PC-3 (cell line): ENCODE measurements at regions not wholly inside any gene's neighbourhood (a gene's known extent, or its start where the extent isn't known, plus 50 kb on each side); places are given as distances from the start of the nearest gene placed in this dataset.

ENCODE experiments used
- ATAC-seq: fragments of 200-7000 bp; cut with Tn5 transposase; 2 replicates; pipeline ENCODE4 v1.9.1; 2020; ENCODE audit warnings: mild to moderate bottlenecking, moderate library complexity
- BruUV-seq: library from RNA; stranded (reverse); fragments of 400-500 nt; replicated peaks from 2 replicates; lab custom pipeline; 2021; lab: Mats Ljungman, UMichigan
- CTCF ChIA-PET: fragments of 300-600 bp; sonication (Branson Sonifier 250); formaldehyde crosslinking; loops from one replicate; lab custom pipeline; 2022; ENCODE audit warnings: antibody characterized with exemption; lab: Charles Lee
- POLR2A ChIA-PET: fragments of 300-600 bp; sonication (Branson Sonifier 250); formaldehyde crosslinking; loops from one replicate; lab custom pipeline; 2022; ENCODE audit warnings: antibody characterized with exemption; ENCODE audit not compliant: unreplicated experiment; lab: Charles Lee
- DNase-seq: peaks from one replicate; pipeline ENCODE4 v3.0.0-alpha.2; 2015
- H2AFZ ChIP-seq: fragments of 300-600 bp; sonication (generic); 2 replicates; pipeline ENCODE4 v1.6.0; 2016; ENCODE audit warnings: antibody characterized with exemption, low read length
- H3F3A ChIP-seq: fragments of 300-600 bp; sonication (generic); one replicate; pipeline ENCODE4 v1.6.0; 2017; ENCODE audit warnings: antibody characterized with exemption, low read length, control low read depth, mild to moderate bottlenecking; ENCODE audit not compliant: unreplicated experiment
- H3K27ac ChIP-seq: fragments of 300-600 bp; sonication (generic); 2 replicates; pipeline ENCODE4 v1.5.1; 2016; ENCODE audit warnings: mild to moderate bottlenecking, low read length
- H3K27me3 ChIP-seq: fragments of 300-600 bp; sonication (generic); 2 replicates; pipeline ENCODE4 v1.6.1; 2016; ENCODE audit warnings: low read length, mixed read lengths
- H3K36me3 ChIP-seq: fragments of 300-600 bp; sonication (generic); 2 replicates; pipeline ENCODE4 v1.6.1; 2016; ENCODE audit warnings: low read depth, mixed run types, low read length, mixed read lengths
- H3K4me1 ChIP-seq: fragments of 300-600 bp; sonication (generic); 2 replicates; pipeline ENCODE4 v1.5.1; 2016; ENCODE audit warnings: low read length; ENCODE audit not compliant: insufficient read depth
- H3K4me2 ChIP-seq: fragments of 300-600 bp; sonication (generic); 2 replicates; pipeline ENCODE4 v1.6.0; 2016; ENCODE audit warnings: low read length
- H3K4me3 ChIP-seq: fragments of 300-600 bp; sonication (generic); 2 replicates; pipeline ENCODE4 v1.5.1; 2016; ENCODE audit warnings: mild to moderate bottlenecking, low read length, mixed read lengths
- H3K79me2 ChIP-seq: fragments of 300-600 bp; sonication (generic); 2 replicates; pipeline ENCODE4 v1.6.1; 2017; ENCODE audit warnings: low read length, mixed read lengths
- H3K9ac ChIP-seq: fragments of 300-600 bp; sonication (generic); 2 replicates; pipeline ENCODE4 v1.6.0; 2016; ENCODE audit warnings: mild to moderate bottlenecking, low read length
- H3K9me2 ChIP-seq: fragments of 300-600 bp; sonication (generic); replicated peaks from 2 replicates; pipeline ENCODE4 v1.6.1; 2016; ENCODE audit warnings: mixed run types, low read length, mixed read lengths
- H3K9me3 ChIP-seq: fragments of 300-600 bp; sonication (generic); 2 replicates; pipeline ENCODE4 v1.6.1; 2016; ENCODE audit warnings: low read length, mixed read lengths
- H4K20me1 ChIP-seq: fragments of 300-600 bp; sonication (generic); 2 replicates; pipeline ENCODE4 v1.6.1; 2016; ENCODE audit warnings: low read length, mixed read lengths
- EZH2 ChIP-seq: fragments of 300-600 bp; sonication (generic); IDR thresholded peaks from one replicate; pipeline ENCODE4 v1.6.1; 2017; ENCODE audit warnings: antibody characterized with exemption, mild to moderate bottlenecking, low read length; ENCODE audit not compliant: unreplicated experiment
- EZH2phosphoT487 ChIP-seq: fragments of 300-600 bp; sonication (generic); IDR thresholded peaks from 2 replicates; pipeline ENCODE4 v1.6.1; 2018; ENCODE audit warnings: mild to moderate bottlenecking, antibody characterized with exemption, low read length, borderline replicate concordance
- intact Hi-C: fragments of 100-400 bp; cut with micrococcal nuclease; formaldehyde crosslinking; loops from 2 replicates; pipeline ENCODE4 v1.9.0; 2023
- TF ChIP-seq, protein P1 (sequence below): fragments of 300-600 bp; sonication (generic); conservative IDR thresholded peaks from 2 replicates; pipeline ENCODE4 v1.5.1; 2017; ENCODE audit warnings: antibody characterized with exemption, low read depth, mild to moderate bottlenecking, low read length

DNA sequence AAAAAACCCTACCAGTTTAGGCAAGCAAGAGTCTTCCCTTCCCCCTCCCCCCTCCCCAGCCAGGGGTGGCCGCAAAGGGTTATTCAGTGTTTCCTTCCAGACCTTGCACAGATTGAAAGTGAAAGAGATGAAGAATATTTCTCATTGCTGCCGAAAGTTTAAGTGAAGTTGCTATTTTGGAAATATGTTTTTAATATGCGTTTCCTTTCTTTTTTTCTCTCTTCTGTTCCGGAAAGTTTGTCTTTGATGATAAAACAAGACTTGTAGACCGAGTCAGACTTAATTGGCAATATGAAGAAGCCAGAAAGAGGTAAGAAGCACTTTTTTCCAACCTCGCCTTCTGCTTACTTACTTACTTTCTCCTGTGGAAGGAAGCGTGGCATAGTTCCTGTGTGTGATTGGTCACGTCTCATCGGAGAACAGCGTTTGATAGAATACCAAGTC, 58.5 kb upstream of the CLCN4 start:
- H3K4me2 ChIP-seq, result no peak overlapping the region
- no TSS peak for BruUV-seq
- H3F3A ChIP-seq, result no peaks in the 10 kb centered on the region
- no peak for TF ChIP-seq EZH2
- TF ChIP-seq, protein P1, sequence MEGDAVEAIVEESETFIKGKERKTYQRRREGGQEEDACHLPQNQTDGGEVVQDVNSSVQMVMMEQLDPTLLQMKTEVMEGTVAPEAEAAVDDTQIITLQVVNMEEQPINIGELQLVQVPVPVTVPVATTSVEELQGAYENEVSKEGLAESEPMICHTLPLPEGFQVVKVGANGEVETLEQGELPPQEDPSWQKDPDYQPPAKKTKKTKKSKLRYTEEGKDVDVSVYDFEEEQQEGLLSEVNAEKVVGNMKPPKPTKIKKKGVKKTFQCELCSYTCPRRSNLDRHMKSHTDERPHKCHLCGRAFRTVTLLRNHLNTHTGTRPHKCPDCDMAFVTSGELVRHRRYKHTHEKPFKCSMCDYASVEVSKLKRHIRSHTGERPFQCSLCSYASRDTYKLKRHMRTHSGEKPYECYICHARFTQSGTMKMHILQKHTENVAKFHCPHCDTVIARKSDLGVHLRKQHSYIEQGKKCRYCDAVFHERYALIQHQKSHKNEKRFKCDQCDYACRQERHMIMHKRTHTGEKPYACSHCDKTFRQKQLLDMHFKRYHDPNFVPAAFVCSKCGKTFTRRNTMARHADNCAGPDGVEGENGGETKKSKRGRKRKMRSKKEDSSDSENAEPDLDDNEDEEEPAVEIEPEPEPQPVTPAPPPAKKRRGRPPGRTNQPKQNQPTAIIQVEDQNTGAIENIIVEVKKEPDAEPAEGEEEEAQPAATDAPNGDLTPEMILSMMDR, result no peak
- no peak for TF ChIP-seq EZH2phosphoT487
- no peaks in the 10 kb centered on the region for H3K79me2 ChIP-seq
- no peaks in the 10 kb centered on the region for H3K4me1 ChIP-seq
- no peaks in the 10 kb centered on the region for H3K27me3 ChIP-seq
- H3K4me3 ChIP-seq, result no peak overlapping the region
- no peaks in the 10 kb centered on the region for H3K9me2 ChIP-seq
- no peak overlapping the region for H2AFZ ChIP-seq
- no peak for DNase-seq
- no peak for ATAC-seq
- H3K9me3 ChIP-seq, result no peaks in the 10 kb centered on the region
- no peak overlapping the region for H3K9ac ChIP-seq
- ChIA-PET CTCF (no interaction called here), POLR2A (no interaction called here)
- intact Hi-C loops, result no loop called here
- no peaks in the 10 kb centered on the region for H4K20me1 ChIP-seq
- H3K27ac ChIP-seq, result no peak overlapping the region
- H3K36me3 ChIP-seq, result peaks cover 6% of the 10 kb centered on the region; the same call in 1 of the 2 replicates

DNA sequence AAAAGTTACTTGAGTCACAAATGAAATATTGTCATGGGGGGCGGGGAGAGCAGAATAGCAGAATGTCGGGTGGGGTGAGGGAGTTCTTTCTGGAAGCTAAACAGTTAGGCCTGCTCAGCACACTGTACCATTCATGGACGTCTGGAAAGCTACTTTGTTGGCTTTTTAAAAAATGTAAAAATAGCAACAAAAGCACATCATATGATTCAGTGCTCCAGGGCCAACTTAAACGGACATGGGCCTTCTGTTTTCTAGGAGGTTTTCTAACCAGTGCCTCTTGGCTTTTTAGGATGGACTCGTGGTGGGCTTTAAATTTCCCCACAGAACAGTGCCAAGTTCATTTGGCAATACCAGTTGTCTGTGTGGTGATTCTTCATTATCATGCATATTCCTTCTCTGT, 57.4 kb upstream of the CLCN4 start:
- H3K4me2 ChIP-seq, result no peak overlapping the region
- TF ChIP-seq, protein P1, result no peak
- TF ChIP-seq EZH2phosphoT487, result no peak
- no peak for TF ChIP-seq EZH2
- H4K20me1 ChIP-seq, result no peaks in the 10 kb centered on the region
- no peak overlapping the region for H3K4me3 ChIP-seq
- H3K9ac ChIP-seq, result no peak overlapping the region
- H3K27me3 ChIP-seq, result no peaks in the 10 kb centered on the region
- peaks cover 6% of the 10 kb centered on the region; the same call in 1 of the 2 replicates for H3K36me3 ChIP-seq
- ATAC-seq (no peak), DNase-seq (no peak)
- no TSS peak for BruUV-seq
- POLR2A ChIA-PET, result no interaction called here
- intact Hi-C loops, result no loop called here
- CTCF ChIA-PET, result no interaction called here
- no peaks in the 10 kb centered on the region for H3K79me2 ChIP-seq
- H3K9me3 ChIP-seq, result no peaks in the 10 kb centered on the region
- H3F3A ChIP-seq, result no peaks in the 10 kb centered on the region
- H3K9me2 ChIP-seq, result no peaks in the 10 kb centered on the region
- H2AFZ ChIP-seq, result no peak overlapping the region
- no peak overlapping the region for H3K27ac ChIP-seq
- H3K4me1 ChIP-seq, result no peaks in the 10 kb centered on the region

DNA sequence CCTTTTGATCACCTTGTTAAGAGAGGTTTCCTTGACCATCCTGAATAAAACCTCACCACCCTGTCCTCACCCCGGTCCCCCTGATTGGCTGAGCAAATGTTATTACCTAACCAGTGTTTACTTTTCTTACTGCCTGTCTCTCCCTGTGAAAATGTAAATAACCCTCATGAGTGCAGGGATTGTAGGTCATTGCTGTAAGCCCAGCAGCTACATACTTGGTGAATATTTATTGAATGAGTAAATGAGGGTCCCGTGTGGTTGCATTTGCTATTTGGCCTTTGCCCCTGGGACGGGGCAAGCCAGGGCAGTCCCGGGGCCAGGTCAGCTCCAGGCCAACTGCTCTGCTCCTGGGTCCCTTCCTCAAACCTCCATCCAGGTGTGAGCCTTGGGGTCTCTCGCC, 55.5 kb upstream of the CLCN4 start:
- H3F3A ChIP-seq, result no peaks in the 10 kb centered on the region
- ATAC-seq (no peak), DNase-seq (no peak)
- no peaks in the 10 kb centered on the region for H3K9me3 ChIP-seq
- H3K27me3 ChIP-seq, result no peaks in the 10 kb centered on the region
- TF ChIP-seq, protein P1, result no peak
- TF ChIP-seq EZH2phosphoT487, result no peak
- TF ChIP-seq EZH2, result no peak
- no peak overlapping the region for H3K4me2 ChIP-seq
- no peaks in the 10 kb centered on the region for H3K79me2 ChIP-seq
- no TSS peak for BruUV-seq
- no peaks in the 10 kb centered on the region for H3K9me2 ChIP-seq
- no peak overlapping the region for H2AFZ ChIP-seq
- ChIA-PET POLR2A (interaction anchor here (0.5 kb wide), 1 partner anchor 93 kb away, joined by 17 read pairs; no protein-coding TSS in a partner anchor), CTCF (no interaction called here)
- no peak overlapping the region for H3K4me3 ChIP-seq
- no peaks in the 10 kb centered on the region for H3K36me3 ChIP-seq
- no peak overlapping the region for H3K27ac ChIP-seq
- no peaks in the 10 kb centered on the region for H3K4me1 ChIP-seq
- H4K20me1 ChIP-seq, result no peaks in the 10 kb centered on the region
- H3K9ac ChIP-seq, result no peak overlapping the region
- intact Hi-C loops, result no loop called here
